H9 (cell line): ENCODE measurements at regions not wholly inside any gene's neighbourhood (a gene's known extent, or its start where the extent isn't known, plus 50 kb on each side); places are given as distances from the start of the nearest gene placed in this dataset.

Experiments used
- DNase-seq: peaks from one replicate; pipeline ENCODE4 v3.0.0-alpha.2; 2017
- H2AFZ ChIP-seq: one replicate; pipeline ENCODE4 v1.6.1; 2013; ENCODE audit warnings: mild to moderate bottlenecking, low read length, control low read depth, moderate library complexity
- H2AK5ac ChIP-seq: 2 replicates; pipeline ENCODE4 v1.6.1; 2013; ENCODE audit warnings: low read length, control low read depth, mixed read lengths; ENCODE audit not compliant: insufficient read length
- H2BK120ac ChIP-seq: one replicate; pipeline ENCODE4 v1.6.1; 2013; ENCODE audit warnings: low read depth, mild to moderate bottlenecking, low read length, control low read depth, inconsistent platforms; ENCODE audit not compliant: poor library complexity, severe bottlenecking
- H2BK12ac ChIP-seq: 2 replicates; pipeline ENCODE4 v1.6.1; 2013; ENCODE audit warnings: low read length, control low read depth, mixed read lengths, low read depth; ENCODE audit not compliant: insufficient read length
- H2BK15ac ChIP-seq: 2 replicates; pipeline ENCODE4 v1.6.1; 2013; ENCODE audit warnings: low read depth, low read length, control low read depth
- H2BK20ac ChIP-seq: one replicate; pipeline ENCODE4 v1.6.1; 2013; ENCODE audit warnings: low read depth, mild to moderate bottlenecking, low read length, control low read depth, inconsistent platforms; ENCODE audit not compliant: poor library complexity, severe bottlenecking
- H2BK5ac ChIP-seq: 2 replicates; pipeline ENCODE4 v1.6.1; 2013; ENCODE audit warnings: low read length, control low read depth, mixed read lengths; ENCODE audit not compliant: insufficient read length
- H3K14ac ChIP-seq: 2 replicates; pipeline ENCODE4 v1.6.1; 2013; ENCODE audit warnings: low read length, control low read depth; ENCODE audit not compliant: insufficient read depth
- H3K18ac ChIP-seq: 2 replicates; pipeline ENCODE4 v1.6.1; 2013; ENCODE audit warnings: low read depth, mild to moderate bottlenecking, mixed read lengths, low read length, control low read depth; ENCODE audit not compliant: insufficient read length
- H3K23ac ChIP-seq: 2 replicates; pipeline ENCODE4 v1.6.1; 2013; ENCODE audit warnings: low read length, control low read depth, mixed read lengths, low read depth; ENCODE audit not compliant: insufficient read length
- H3K23me2 ChIP-seq: 2 replicates; pipeline ENCODE4 v1.6.1; 2013; ENCODE audit warnings: low read depth, mild to moderate bottlenecking, mixed read lengths, low read length, control low read depth; ENCODE audit not compliant: insufficient read length, poor library complexity, severe bottlenecking
- H3K27ac ChIP-seq: 2 replicates; pipeline ENCODE4 v1.5.1; 2013; ENCODE audit warnings: low read length, control low read depth, mixed read lengths, low read depth; ENCODE audit not compliant: insufficient read length
- H3K27me3 ChIP-seq: 2 replicates; pipeline ENCODE4 v1.6.1; 2013; ENCODE audit warnings: low read length, control low read depth, inconsistent platforms; ENCODE audit not compliant: insufficient read depth
- H3K4ac ChIP-seq: 2 replicates; pipeline ENCODE4 v1.6.1; 2013; ENCODE audit warnings: low read depth, mild to moderate bottlenecking, control low read depth, inconsistent platforms, low read length, moderate library complexity
- H3K4me1 ChIP-seq: 2 replicates; pipeline ENCODE4 v1.6.1; 2013; ENCODE audit warnings: low read length, control low read depth, inconsistent platforms; ENCODE audit not compliant: insufficient read depth
- H3K4me2 ChIP-seq: 2 replicates; pipeline ENCODE4 v1.6.1; 2013; ENCODE audit warnings: low read length, control low read depth, mixed read lengths; ENCODE audit not compliant: insufficient read length, insufficient read depth
- H3K56ac ChIP-seq: 2 replicates; pipeline ENCODE4 v1.6.1; 2013; ENCODE audit warnings: low read depth, mild to moderate bottlenecking, mixed read lengths, low read length, control low read depth; ENCODE audit not compliant: insufficient read length
- H3K79me1 ChIP-seq: 2 replicates; pipeline ENCODE4 v1.6.1; 2013; ENCODE audit warnings: low read depth, mild to moderate bottlenecking, moderate library complexity, low read length, control low read depth, inconsistent platforms; ENCODE audit not compliant: insufficient read depth, poor library complexity, severe bottlenecking
- H3K79me2 ChIP-seq: 2 replicates; pipeline ENCODE4 v1.6.1; 2013; ENCODE audit warnings: low read length, control low read depth, inconsistent platforms; ENCODE audit not compliant: insufficient read depth
- H3K9ac ChIP-seq: 2 replicates; pipeline ENCODE4 v1.6.1; 2013; ENCODE audit warnings: low read length, control low read depth, mixed read lengths; ENCODE audit not compliant: insufficient read length; ENCODE audit errors: extremely low read depth
- H3K9me3 ChIP-seq: one replicate; pipeline ENCODE4 v1.6.1; 2013; ENCODE audit warnings: low read depth, low read length, inconsistent platforms; ENCODE audit not compliant: control insufficient read depth
- H3T11ph ChIP-seq: one replicate; pipeline ENCODE4 v1.6.1; 2013; ENCODE audit warnings: mild to moderate bottlenecking, low read length, control low read depth, inconsistent platforms
- H4K20me1 ChIP-seq: one replicate; pipeline ENCODE4 v1.6.1; 2013; ENCODE audit not compliant: control insufficient read depth, insufficient read length, insufficient read depth
- H4K5ac ChIP-seq: 2 replicates; pipeline ENCODE4 v1.6.1; 2013; ENCODE audit warnings: low read depth, mild to moderate bottlenecking, mixed read lengths, low read length, control low read depth; ENCODE audit not compliant: insufficient read length
- H4K8ac ChIP-seq: replicated peaks from 2 replicates; pipeline ENCODE4 v1.6.1; 2013; ENCODE audit warnings: low read length, control low read depth, mixed read lengths, low read depth; ENCODE audit not compliant: insufficient read length
- H4K91ac ChIP-seq: 2 replicates; pipeline ENCODE4 v1.6.1; 2013; ENCODE audit warnings: low read depth, mild to moderate bottlenecking, moderate library complexity, mixed read lengths, low read length, control low read depth; ENCODE audit not compliant: insufficient read length
- H3K27ac Mint-ChIP-seq, 3 experiments: 2 replicates in 2 of 3; 3 replicates in 1 of 3; pipeline ENCODE4 v1.8.0; 2020 to 2021; ENCODE audit warnings: mixed read lengths in 3 of 3, mild to moderate bottlenecking in 1 of 3, moderate library complexity in 1 of 3
- H3K27me3 Mint-ChIP-seq: 2 replicates; pipeline ENCODE4 v1.8.0; 2021; ENCODE audit warnings: low read depth, mild to moderate bottlenecking, moderate library complexity, mixed read lengths
- H3K36me3 Mint-ChIP-seq, 3 experiments: 2 replicates in 2 of 3; 3 replicates in 1 of 3; pipeline ENCODE4 v1.8.0; 2020 to 2021; ENCODE audit warnings: low read depth in 3 of 3, mixed read lengths in 3 of 3; ENCODE audit not compliant: insufficient read depth in 1 of 3
- H3K4me1 Mint-ChIP-seq, 2 experiments: 2 replicates each; pipeline ENCODE4 v1.8.0; 2020; ENCODE audit warnings: mixed read lengths in 2 of 2
- H3K4me3 Mint-ChIP-seq, 2 experiments: 2 replicates in 1 of 2; 3 replicates in 1 of 2; pipeline ENCODE4 v1.8.0; 2020 to 2021; ENCODE audit warnings: mild to moderate bottlenecking in 2 of 2, mixed read lengths in 2 of 2, moderate library complexity in 1 of 2
- H3K9me3 Mint-ChIP-seq, 2 experiments: 2 replicates in 1 of 2; 3 replicates in 1 of 2; pipeline ENCODE4 v1.8.0; 2020; ENCODE audit warnings: mild to moderate bottlenecking in 2 of 2, mixed read lengths in 2 of 2, moderate library complexity in 1 of 2
- CTCF ChIP-seq: fragments of 200-600 bp; sonication (generic); conservative IDR thresholded peaks from 3 replicates; pipeline ENCODE4 v1.8.0; 2021; ENCODE audit warnings: antibody characterized with exemption, mild to moderate bottlenecking
- WGBS: extraction: QIAGEN DNeasy Blood & Tissue Kit; methylation state at CpG from one replicate; pipeline ENCODE4 v1.1.7; 2013; ENCODE audit warnings: missing lambda C conversion rate, low lambda C conversion rate, mixed read lengths; ENCODE audit not compliant: insufficient read length; ENCODE audit errors: extremely low coverage; 5-methylcytosine and 5-hydroxymethylcytosine counted together

- H3K4me1 ChIP-seq, result no peaks in the 10 kb centered on the region
- H3K27me3 ChIP-seq, result no peaks in the 10 kb centered on the region
- no peaks in the 10 kb centered on the region for H3K36me3 Mint-ChIP-seq
- H2BK15ac ChIP-seq, result no peak overlapping the region
- no peak overlapping the region for H3K23ac ChIP-seq
- H2BK120ac ChIP-seq, result no peak overlapping the region
- no peak overlapping the region for H3K4me3 Mint-ChIP-seq
- H2BK20ac ChIP-seq, result no peak overlapping the region
- H3K9ac ChIP-seq, result no peak overlapping the region
- H3K79me2 ChIP-seq, result no peaks in the 10 kb centered on the region
- no peaks in the 10 kb centered on the region for H3K9me3 Mint-ChIP-seq
- no peak for TF ChIP-seq CTCF
- no peak overlapping the region for H3T11ph ChIP-seq
- H3K14ac ChIP-seq, result no peak overlapping the region
- no peak overlapping the region for H3K4ac ChIP-seq
- H3K4me2 ChIP-seq, result no peak overlapping the region
- no peak overlapping the region for H3K56ac ChIP-seq
- H3K4me1 Mint-ChIP-seq, result no peaks in the 10 kb centered on the region; a peak in 1 of 4 replicates
- H3K27ac Mint-ChIP-seq, result no peak overlapping the region
- no peak overlapping the region for H2AK5ac ChIP-seq
- H4K91ac ChIP-seq, result no peak overlapping the region
- H3K27ac ChIP-seq, result no peak overlapping the region
- H4K5ac ChIP-seq, result no peak overlapping the region
- no peak overlapping the region for H4K8ac ChIP-seq
- no peak overlapping the region for H3K18ac ChIP-seq
- H2BK5ac ChIP-seq, result no peak overlapping the region
- no peaks in the 10 kb centered on the region for H4K20me1 ChIP-seq
- H3K23me2 ChIP-seq, result no peaks in the 10 kb centered on the region
- DNase-seq, result no peak
- no peak overlapping the region for H2BK12ac ChIP-seq
- no CpG with 5 or more reads among the region's 1 CpG for WGBS
- no peaks in the 10 kb centered on the region for H3K9me3 ChIP-seq
- H3K79me1 ChIP-seq, result no peaks in the 10 kb centered on the region
- H2AFZ ChIP-seq, result no peak overlapping the region
- no peaks in the 10 kb centered on the region for H3K27me3 Mint-ChIP-seq
Observed at GRCh38 chr1:219490566-219490965, 122.3 kb downstream of the ZC3H11B start.
